ENCODE measurements at regions not wholly inside any gene's neighbourhood (a gene's known extent, or its start where the extent isn't known, plus 50 kb on each side); places are given as distances from the start of the nearest gene placed in this dataset.

DNA sequence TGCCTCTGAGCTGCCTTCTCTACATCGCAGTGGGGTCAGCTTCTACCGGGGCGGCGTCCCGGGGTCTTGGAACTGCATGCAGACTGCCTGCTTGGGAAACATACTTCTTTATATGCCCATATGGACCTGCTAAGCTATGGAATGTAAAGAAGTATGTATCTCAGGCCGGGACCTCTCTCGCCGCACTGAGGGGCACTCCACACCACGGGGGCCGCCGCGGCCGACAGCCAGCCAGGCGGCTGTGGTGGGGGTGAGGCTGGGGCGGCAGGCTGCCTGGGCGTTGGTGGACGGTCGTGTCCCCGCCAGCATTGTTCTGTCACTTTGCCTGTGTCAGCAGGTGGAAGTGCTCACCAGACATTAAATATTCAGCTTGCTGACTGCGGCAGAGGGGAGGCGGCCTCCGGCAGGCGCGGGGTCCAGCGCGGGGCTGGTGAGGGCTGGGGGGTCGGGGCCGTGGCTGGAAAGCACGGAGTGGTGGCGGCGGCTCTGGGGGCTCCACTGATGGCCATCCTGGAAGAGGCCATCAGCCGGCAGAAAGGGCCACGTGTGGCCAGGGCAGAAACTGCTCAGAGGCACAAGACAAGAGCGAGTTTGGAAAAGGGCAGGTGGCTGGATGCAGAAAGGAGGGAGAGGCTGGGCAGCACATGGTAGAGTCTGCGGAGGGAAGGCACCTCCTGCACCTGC is 78.6 kb upstream of the GATA5 start:
- H3K27me3 ChIP-seq, result peaks cover 79% of the 10 kb centered on the region

DNA sequence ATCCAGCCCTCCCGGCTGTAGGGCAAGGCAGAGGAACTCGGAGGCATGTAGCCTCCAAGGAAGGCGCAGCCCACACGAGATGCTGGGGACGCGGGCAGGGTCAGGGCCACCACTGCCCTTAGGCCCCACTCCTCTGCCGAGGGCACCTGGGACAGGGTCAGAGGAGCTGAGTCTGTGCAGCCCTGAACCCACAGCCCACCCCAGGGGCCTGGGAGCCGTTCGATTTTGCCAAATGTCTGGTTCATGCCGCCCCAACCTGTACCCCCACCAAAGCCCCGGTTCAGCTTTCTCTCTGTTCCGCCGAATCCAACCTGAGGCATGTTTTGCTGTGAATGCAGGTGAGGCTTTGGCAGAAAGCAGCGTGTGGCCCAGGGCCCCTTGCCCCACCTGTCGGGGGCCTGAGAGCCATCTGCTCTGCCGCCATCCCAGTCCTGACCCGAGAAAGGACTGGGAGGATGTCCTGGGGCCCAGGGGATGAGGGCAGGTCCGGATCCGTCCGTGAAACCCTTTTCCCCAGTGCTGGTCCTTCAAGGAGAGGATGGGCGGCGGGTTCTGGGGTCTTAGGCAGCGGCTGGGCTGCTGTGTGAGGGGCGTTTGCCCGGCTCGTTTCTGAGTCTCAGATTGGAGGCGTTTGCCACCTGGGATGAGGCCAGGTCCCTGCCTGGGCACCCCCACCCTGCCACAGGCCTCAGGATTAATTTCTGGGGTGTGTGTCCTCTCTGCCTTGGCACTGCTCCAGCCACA is 79.3 kb upstream of the GATA5 start:
- Histone ChIP-seq H3K4me1 (peaks cover 0 to 100% (median 38%) of the 10 kb centered on the region in 3 donors), H3K9me3 (no peaks in the 10 kb centered on the region), H3K4me3 (no peak overlapping the region), H3K27ac (peak overlapping the region in 3 of 4 donors; percentile 91 to 94 (median 93)), H3K36me3 (no peaks in the 10 kb centered on the region), H3K27me3 (peaks cover 79% of the 10 kb centered on the region)
- no peak for ATAC-seq
- TF ChIP-seq POLR2A (IDR thresholded peaks at IDR 0.05) (no peak), EP300 (IDR thresholded peaks at IDR 0.05) (no peak)
- 70 to 80% methylated on average over 2 to 3 of the region's 27 CpGs for WGBS, 2 donors (ENCODE audit: low coverage in 1 of 2)

More for the DNA sequence above, 78.6 kb upstream of the GATA5 start:
- Histone ChIP-seq H3K27ac (peak overlapping the region in 3 of 4 donors; percentile 91 to 94 (median 93)), H3K9me3 (no peaks in the 10 kb centered on the region), H3K4me1 (peaks cover 0 to 100% (median 43%) of the 10 kb centered on the region in 3 donors), H3K4me3 (peak overlapping the region in 1 of 2 donors; percentile 72), H3K36me3 (no peaks in the 10 kb centered on the region)
- no peak for ATAC-seq
- 56% methylated on average over 5 of the region's 35 CpGs; no CpG with 5 or more reads in 1 of the 2 donors for whole genome bisulfite sequencing, 2 donors (ENCODE audit: low coverage in 1 of 2)
- no peak for TF ChIP-seq EP300 (IDR thresholded peaks at IDR 0.05)
- TF ChIP-seq, protein P1, sequence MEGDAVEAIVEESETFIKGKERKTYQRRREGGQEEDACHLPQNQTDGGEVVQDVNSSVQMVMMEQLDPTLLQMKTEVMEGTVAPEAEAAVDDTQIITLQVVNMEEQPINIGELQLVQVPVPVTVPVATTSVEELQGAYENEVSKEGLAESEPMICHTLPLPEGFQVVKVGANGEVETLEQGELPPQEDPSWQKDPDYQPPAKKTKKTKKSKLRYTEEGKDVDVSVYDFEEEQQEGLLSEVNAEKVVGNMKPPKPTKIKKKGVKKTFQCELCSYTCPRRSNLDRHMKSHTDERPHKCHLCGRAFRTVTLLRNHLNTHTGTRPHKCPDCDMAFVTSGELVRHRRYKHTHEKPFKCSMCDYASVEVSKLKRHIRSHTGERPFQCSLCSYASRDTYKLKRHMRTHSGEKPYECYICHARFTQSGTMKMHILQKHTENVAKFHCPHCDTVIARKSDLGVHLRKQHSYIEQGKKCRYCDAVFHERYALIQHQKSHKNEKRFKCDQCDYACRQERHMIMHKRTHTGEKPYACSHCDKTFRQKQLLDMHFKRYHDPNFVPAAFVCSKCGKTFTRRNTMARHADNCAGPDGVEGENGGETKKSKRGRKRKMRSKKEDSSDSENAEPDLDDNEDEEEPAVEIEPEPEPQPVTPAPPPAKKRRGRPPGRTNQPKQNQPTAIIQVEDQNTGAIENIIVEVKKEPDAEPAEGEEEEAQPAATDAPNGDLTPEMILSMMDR (IDR thresholded peaks at IDR 0.05), result no peak
- TF ChIP-seq POLR2AphosphoS5 (IDR thresholded peaks at IDR 0.05), result no peak
- no peak for TF ChIP-seq POLR2A (IDR thresholded peaks at IDR 0.05)

DNA sequence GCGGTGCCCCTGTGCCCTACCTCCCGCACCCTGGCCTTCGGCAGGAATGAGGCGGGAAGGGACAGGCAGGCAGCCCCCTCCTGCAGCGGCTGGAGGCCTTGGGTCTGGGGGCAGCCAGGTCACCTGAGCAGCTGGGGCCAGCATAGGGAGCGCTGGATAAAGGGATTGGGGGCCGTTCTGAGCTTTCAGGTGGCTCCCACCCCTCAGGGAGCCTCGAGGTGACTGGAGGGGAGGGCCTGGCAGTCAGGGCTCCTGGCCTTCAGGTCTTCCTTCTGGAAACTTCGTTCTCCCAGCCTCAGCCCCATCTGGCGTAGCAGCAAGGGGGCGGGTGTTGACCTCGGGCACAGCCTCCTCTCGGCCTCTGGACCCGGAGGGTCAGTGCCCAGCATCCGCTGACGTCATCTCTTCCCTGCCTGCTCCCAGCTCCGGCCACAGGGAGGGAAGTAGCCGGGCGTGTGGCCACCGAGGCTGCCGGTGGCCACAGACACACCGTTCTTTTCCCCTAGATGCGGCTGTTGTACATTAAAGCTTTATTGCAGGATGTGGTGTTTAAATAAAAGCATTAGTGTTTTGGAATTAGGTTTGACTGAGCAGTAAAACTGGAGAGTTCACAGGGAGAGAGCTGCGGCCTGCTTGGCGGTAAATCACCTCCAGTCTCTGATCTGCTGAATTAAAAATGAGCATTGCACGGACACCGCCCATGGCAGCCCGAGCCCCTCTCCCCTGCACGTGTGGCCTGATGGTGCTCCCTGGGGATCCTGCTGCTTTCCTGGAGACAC is 80.0 kb upstream of the GATA5 start:
- Histone ChIP-seq H3K4me3 (no peak overlapping the region), H3K4me1 (peaks cover 0 to 100% (median 31%) of the 10 kb centered on the region in 3 donors), H3K27ac (peak overlapping the region in 3 of 4 donors; percentile 91 to 94 (median 93)), H3K27me3 (peaks cover 75% of the 10 kb centered on the region), H3K36me3 (no peaks in the 10 kb centered on the region), H3K9me3 (no peaks in the 10 kb centered on the region)
- TF ChIP-seq EP300 (IDR thresholded peaks at IDR 0.05) (no peak), POLR2A (IDR thresholded peaks at IDR 0.05) (no peak), POLR2AphosphoS5 (IDR thresholded peaks at IDR 0.05) (no peak)
- TF ChIP-seq, protein P1 (IDR thresholded peaks at IDR 0.05), result no peak
- ATAC-seq, result no peak
- WGBS, 2 donors (ENCODE audit: low coverage in 1 of 2), result 47 to 57% methylated on average over 4 to 10 of the region's 29 CpGs

DNA sequence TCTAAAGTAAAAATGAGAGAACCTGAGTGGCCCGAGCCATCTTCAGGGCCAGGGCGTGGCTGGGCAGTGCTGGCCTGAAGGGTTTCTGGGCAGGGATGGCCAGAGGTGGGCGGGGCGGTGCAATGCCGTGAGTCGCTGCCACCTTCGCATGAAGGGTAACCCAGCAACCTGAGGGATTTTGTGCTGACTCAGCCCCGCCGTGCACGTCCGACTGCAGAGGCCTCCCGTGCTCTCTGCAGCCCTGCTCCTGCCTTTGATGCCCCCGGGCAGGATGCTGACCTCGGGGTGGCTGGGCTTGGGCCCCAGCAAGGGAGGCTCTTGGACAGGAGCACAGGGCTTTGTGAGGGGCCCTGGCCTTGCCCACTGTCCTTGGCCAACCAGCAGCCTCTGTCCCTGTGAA is 81.7 kb upstream of the GATA5 start:
- Histone ChIP-seq H3K27me3 (peaks cover 72% of the 10 kb centered on the region), H3K9me3 (no peaks in the 10 kb centered on the region), H3K27ac (peak overlapping the region in 3 of 4 donors; percentile 61 to 65 (median 64)), H3K36me3 (no peaks in the 10 kb centered on the region), H3K4me1 (peaks cover 0 to 98% (median 21%) of the 10 kb centered on the region in 3 donors), H3K4me3 (no peak overlapping the region)
- no peak for TF ChIP-seq EP300 (IDR thresholded peaks at IDR 0.05)
- TF ChIP-seq, protein P1 (IDR thresholded peaks at IDR 0.05), result no peak
- no peak for TF ChIP-seq POLR2AphosphoS5 (IDR thresholded peaks at IDR 0.05)
- no peak for TF ChIP-seq POLR2A (IDR thresholded peaks at IDR 0.05)
- ATAC-seq, result no peak
- WGBS, 2 donors (ENCODE audit: low coverage in 1 of 2), result 74% methylated on average over 5 of the region's 14 CpGs; no CpG with 5 or more reads in 1 of the 2 donors

DNA sequence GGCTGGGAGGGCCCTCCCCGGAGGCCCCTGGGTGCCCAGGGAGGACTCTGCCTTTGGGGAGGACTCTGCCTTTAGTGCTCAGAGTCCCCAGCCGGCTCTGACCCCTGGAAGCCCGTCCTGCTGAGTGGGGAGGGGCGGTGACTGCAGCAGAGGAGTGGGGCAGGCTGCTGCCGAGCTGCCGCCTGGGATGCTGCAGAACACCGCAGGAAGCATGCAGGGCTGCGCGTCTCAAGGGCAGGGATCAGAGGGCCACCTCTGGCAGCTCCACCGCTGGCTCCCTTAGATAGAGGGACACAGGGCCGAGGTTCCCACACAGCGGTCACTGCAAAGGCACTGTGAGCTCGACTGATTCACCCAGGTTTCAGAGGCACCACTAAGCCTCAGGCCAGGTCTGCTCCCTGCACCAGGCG is 82.2 kb upstream of the GATA5 start:
- WGBS, 2 donors (ENCODE audit: low coverage in 1 of 2), result no CpG with 5 or more reads among the region's 14 CpGs
- no peak for TF ChIP-seq POLR2AphosphoS5 (IDR thresholded peaks at IDR 0.05)
- Histone ChIP-seq H3K4me3 (no peak overlapping the region), H3K27me3 (peaks cover 67% of the 10 kb centered on the region), H3K36me3 (no peaks in the 10 kb centered on the region), H3K9me3 (no peaks in the 10 kb centered on the region), H3K27ac (peak overlapping the region in 3 of 4 donors; percentile 61 to 65 (median 64)), H3K4me1 (peaks cover 0 to 95% (median 20%) of the 10 kb centered on the region in 3 donors)
- ATAC-seq, result no peak
